ENCODE measurements at regions not wholly inside any gene's neighbourhood (a gene's known extent, or its start where the extent isn't known, plus 50 kb on each side); places are given as distances from the start of the nearest gene placed in this dataset.
A peak's percentile ranks its signal among the peaks of the same experiment; 100 is the strongest.

GRCh38 chr7:48708635-48709034 is 215.7 kb upstream of the CDC14C start:
- H3K9me3 ChIP-seq (ENCODE audit: insufficient read depth in 2 of 2, low read depth in 1 of 2, low read length in 1 of 2) = no peaks in the 10 kb centered on the region
- H3K23me2 ChIP-seq (ENCODE audit: low read depth, low read length) = no peaks in the 10 kb centered on the region
- H3K9ac ChIP-seq (replicated peaks in 1 of 4; ENCODE audit: extremely low read depth in 1 of 4, low read depth in 3 of 4, low read length in 3 of 4) = no peak overlapping the region
- no peak overlapping the region for H2AFZ ChIP-seq (ENCODE audit: low read length)
- H2BK12ac ChIP-seq (ENCODE audit: low read depth, low read length) = no peak overlapping the region
- H2AK5ac ChIP-seq (ENCODE audit: low read depth, low read length) = no peak overlapping the region
- no peaks in the 10 kb centered on the region; a peak in 1 of 7 replicates for H3K4me1 ChIP-seq (replicated peaks in 1 of 4; ENCODE audit: control insufficient read depth in 3 of 4, insufficient read depth in 4 of 4, low read length in 3 of 4)
- no peak overlapping the region for H2BK15ac ChIP-seq (ENCODE audit: low read length)
- no peak overlapping the region for H4K5ac ChIP-seq (ENCODE audit: insufficient read length, low read depth, low read length)
- no peaks in the 10 kb centered on the region for H4K20me1 ChIP-seq (replicated peaks in 1 of 2; ENCODE audit: control insufficient read depth in 1 of 2, insufficient read depth in 2 of 2, low read length in 2 of 2)
- no peaks in the 10 kb centered on the region for H3K79me2 ChIP-seq (ENCODE audit: control insufficient read depth in 1 of 2, insufficient read depth in 2 of 2, low read length in 2 of 2)
- DNase-seq (ENCODE audit: low read depth in 1 of 2, low spot score in 2 of 2) (peak; percentile 19 to 49), FAIRE-seq (no peak)
- no peak overlapping the region for H2BK120ac ChIP-seq (replicated peaks; ENCODE audit: low read depth, low read length)
- no peak overlapping the region for H3K56ac ChIP-seq (replicated peaks; ENCODE audit: insufficient read length, low read depth, low read length)
- H3K27ac ChIP-seq (ENCODE audit: low read depth, low read length) = no peak overlapping the region
- CTCF ChIA-PET (ENCODE audit: partially characterized antibody) = interaction anchor here (0.6 kb wide), 1 partner anchor 396 kb away, joined by 3 read pairs; no protein-coding TSS in a partner anchor
- TF ChIP-seq EGR1 (IDR thresholded peaks at IDR 0.05; ENCODE audit: borderline replicate concordance, low read depth, low read length) (0 out of 2 replicates have a peak, but pooled peaks have one; percentile 44), KDM5A (IDR thresholded peaks at IDR 0.05; ENCODE audit: low read length) (no peak), ZNF274 (IDR thresholded peaks at IDR 0.05; ENCODE audit: borderline replicate concordance, extremely low read depth, low read length) (no peak), PHF8 (conservative IDR thresholded peaks at IDR 0.05; ENCODE audit: low read depth, low read length) (no peak), SRF (IDR thresholded peaks at IDR 0.05; ENCODE audit: low read depth, low read length) (no peak), TCF12 (IDR thresholded peaks at IDR 0.05; ENCODE audit: low read depth, low read length) (no peak), RAD21 (IDR thresholded peaks at IDR 0.05 in 1 of 2, conservative IDR thresholded peaks at IDR 0.05 in 1 of 2; ENCODE audit: low read depth in 2 of 2, low read length in 2 of 2) (peak; percentile 21 to 49; a peak in 3 of 4 replicates), POLR2AphosphoS5 (IDR thresholded peaks at IDR 0.05; ENCODE audit: low read depth, low read length) (no peak), KDM1A (IDR thresholded peaks at IDR 0.05; ENCODE audit: borderline replicate concordance, low read length) (no peak), GTF2F1 (IDR thresholded peaks at IDR 0.05; ENCODE audit: borderline replicate concordance, low read depth, low read length) (no peak)
- TF ChIP-seq, protein P1, sequence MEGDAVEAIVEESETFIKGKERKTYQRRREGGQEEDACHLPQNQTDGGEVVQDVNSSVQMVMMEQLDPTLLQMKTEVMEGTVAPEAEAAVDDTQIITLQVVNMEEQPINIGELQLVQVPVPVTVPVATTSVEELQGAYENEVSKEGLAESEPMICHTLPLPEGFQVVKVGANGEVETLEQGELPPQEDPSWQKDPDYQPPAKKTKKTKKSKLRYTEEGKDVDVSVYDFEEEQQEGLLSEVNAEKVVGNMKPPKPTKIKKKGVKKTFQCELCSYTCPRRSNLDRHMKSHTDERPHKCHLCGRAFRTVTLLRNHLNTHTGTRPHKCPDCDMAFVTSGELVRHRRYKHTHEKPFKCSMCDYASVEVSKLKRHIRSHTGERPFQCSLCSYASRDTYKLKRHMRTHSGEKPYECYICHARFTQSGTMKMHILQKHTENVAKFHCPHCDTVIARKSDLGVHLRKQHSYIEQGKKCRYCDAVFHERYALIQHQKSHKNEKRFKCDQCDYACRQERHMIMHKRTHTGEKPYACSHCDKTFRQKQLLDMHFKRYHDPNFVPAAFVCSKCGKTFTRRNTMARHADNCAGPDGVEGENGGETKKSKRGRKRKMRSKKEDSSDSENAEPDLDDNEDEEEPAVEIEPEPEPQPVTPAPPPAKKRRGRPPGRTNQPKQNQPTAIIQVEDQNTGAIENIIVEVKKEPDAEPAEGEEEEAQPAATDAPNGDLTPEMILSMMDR (IDR thresholded peaks at IDR 0.05; ENCODE audit: control extremely low read depth in 1 of 3, insufficient read depth in 1 of 3, low read depth in 1 of 3, low read length in 3 of 3) = peak in 2 of 3 experiments; percentile 11 to 22; a peak in 2 of 4 replicates
- no peaks in the 10 kb centered on the region for H3K36me3 ChIP-seq (ENCODE audit: control insufficient read depth in 2 of 4, insufficient read depth in 4 of 4, low read length in 3 of 4)
- POLR2A ChIA-PET (ENCODE audit: partially characterized antibody) = no interaction called here
- no peak overlapping the region for H4K91ac ChIP-seq (replicated peaks; ENCODE audit: insufficient read length, low read length)
- H4K8ac ChIP-seq (ENCODE audit: extremely low read depth, insufficient read depth, low read length) = no peak overlapping the region
- H3K14ac ChIP-seq (ENCODE audit: insufficient read length) = no peak overlapping the region
- H2BK20ac ChIP-seq (ENCODE audit: low read length) = no peak overlapping the region
- 71% methylated on average over 7 of the region's 7 CpGs; no CpG with 5 or more reads in 1 of the 2 experiments for WGBS, 2 experiments (ENCODE audit: extremely low coverage in 1 of 2, insufficient coverage in 1 of 2, insufficient read length in 1 of 2, insufficient replicate concordance in 2 of 2, low coverage in 1 of 2, low lambda C conversion rate in 2 of 2, missing lambda C conversion rate in 1 of 2)
- no peak overlapping the region for H3K4ac ChIP-seq (replicated peaks; ENCODE audit: insufficient read length, low read depth, low read length)
- no peak overlapping the region for H2BK5ac ChIP-seq (ENCODE audit: low read depth, low read length)
- H3K4me3 ChIP-seq (ENCODE audit: extremely low read depth in 1 of 4, insufficient read depth in 2 of 4, low read depth in 3 of 4, low read length in 4 of 4) = no peak overlapping the region
- H3K4me2 ChIP-seq (ENCODE audit: insufficient read depth in 1 of 2, low read depth in 2 of 2, low read length in 2 of 2) = no peak overlapping the region
- no peaks in the 10 kb centered on the region for H3K27me3 ChIP-seq (replicated peaks in 1 of 4; ENCODE audit: control insufficient read depth in 3 of 4, extremely low read depth in 1 of 4, insufficient read depth in 3 of 4, low read length in 3 of 4)
- H3K79me1 ChIP-seq (ENCODE audit: low read depth, low read length) = no peaks in the 10 kb centered on the region
- H3K23ac ChIP-seq (ENCODE audit: insufficient read length) = no peak overlapping the region
- H3K18ac ChIP-seq (ENCODE audit: extremely low read depth, low read length) = no peak overlapping the region
